Naive thymus-derived CD4-positive, alpha-beta T cell (primary cell): ENCODE measurements at regions not wholly inside any gene's neighbourhood (a gene's known extent, or its start where the extent isn't known, plus 50 kb on each side); places are given as distances from the start of the nearest gene placed in this dataset.

Experiments
- ATAC-seq: fragments of 150-1000 bp; cut with Tn5 transposase; 2 replicates; pipeline ENCODE4 v1.10.0; 2021; ENCODE audit warnings: mild to moderate bottlenecking, moderate library complexity
- CTCF ChIA-PET: fragments of 350-600 bp; sonication (Branson Sonifier 250); formaldehyde crosslinking; loops from one replicate; lab custom pipeline; 2021; ENCODE audit warnings: antibody characterized with exemption; lab: Charles Lee
- POLR2A ChIA-PET: fragments of 350-600 bp; sonication (Branson Sonifier 250); formaldehyde crosslinking; loops from one replicate; lab custom pipeline; 2021; ENCODE audit warnings: antibody characterized with exemption, inconsistent platforms; lab: Charles Lee
- DNase-seq, 9 donors: peaks; one replicate each; pipeline versions ENCODE4 v3.0.0 to v3.0.0-alpha.2; 2020 to 2022; ENCODE audit warnings: mixed read lengths in 1 of 9
- H3K27ac ChIP-seq: one replicate; pipeline ENCODE4 v1.7.0; 2013; ENCODE audit warnings: mild to moderate bottlenecking, low read depth, low read length, moderate library complexity
- H3K27me3 ChIP-seq, 2 donors: one replicate each; pipeline ENCODE4 v1.7.0; 2013; ENCODE audit warnings: low read length in 2 of 2, mild to moderate bottlenecking in 2 of 2, moderate library complexity in 2 of 2; ENCODE audit not compliant: control insufficient read depth in 2 of 2, insufficient read depth in 2 of 2
- H3K36me3 ChIP-seq, 3 experiments: 1 replicate in 2 of 3; 2 replicates in 1 of 3; pipeline ENCODE4 v1.7.0; 2013; ENCODE audit warnings: low read length in 3 of 3, mild to moderate bottlenecking in 3 of 3, moderate library complexity in 1 of 3; ENCODE audit not compliant: insufficient read depth in 3 of 3, control insufficient read depth in 2 of 3
- H3K4me1 ChIP-seq, 2 donors: one replicate each; pipeline ENCODE4 v1.7.0; 2013; ENCODE audit warnings: low read length in 2 of 2, mild to moderate bottlenecking in 2 of 2, moderate library complexity in 1 of 2; ENCODE audit not compliant: control insufficient read depth in 2 of 2, insufficient read depth in 2 of 2
- H3K4me3 ChIP-seq: 2 replicates; pipeline ENCODE4 v1.7.0; 2013; ENCODE audit warnings: mild to moderate bottlenecking, low read length
- H3K9me3 ChIP-seq, 3 experiments: 1 replicate in 2 of 3; 2 replicates in 1 of 3; pipeline ENCODE4 v1.7.0; 2013; ENCODE audit warnings: low read length in 3 of 3; ENCODE audit not compliant: control insufficient read depth in 2 of 3
- H3K27ac Mint-ChIP-seq, 9 donors: one replicate each; pipeline ENCODE4 v1.8.0; 2020 to 2022; ENCODE audit warnings: mixed read lengths in 9 of 9, mild to moderate bottlenecking in 8 of 9, moderate library complexity in 5 of 9, inconsistent platforms in 2 of 9
- H3K27me3 Mint-ChIP-seq, 5 donors: one replicate each; pipeline ENCODE4 v1.8.0; 2021 to 2022; ENCODE audit warnings: mixed read lengths in 5 of 5, mild to moderate bottlenecking in 1 of 5
- H3K36me3 Mint-ChIP-seq, 5 donors: one replicate each; pipeline ENCODE4 v1.8.0; 2020 to 2022; ENCODE audit warnings: mixed read lengths in 5 of 5, mild to moderate bottlenecking in 3 of 5, inconsistent platforms in 1 of 5
- H3K4me1 Mint-ChIP-seq, 7 donors: one replicate each; pipeline ENCODE4 v1.8.0; 2020 to 2022; ENCODE audit warnings: mixed read lengths in 7 of 7, mild to moderate bottlenecking in 3 of 7, inconsistent platforms in 1 of 7
- H3K4me3 Mint-ChIP-seq, 10 donors: one replicate each; pipeline ENCODE4 v1.8.0; 2020 to 2022; ENCODE audit warnings: mild to moderate bottlenecking in 10 of 10, mixed read lengths in 10 of 10, moderate library complexity in 6 of 10, inconsistent platforms in 2 of 10
- H3K9me3 Mint-ChIP-seq, 11 donors: one replicate each; pipeline ENCODE4 v1.8.0; 2020 to 2022; ENCODE audit warnings: mixed read lengths in 11 of 11, mild to moderate bottlenecking in 4 of 11, inconsistent platforms in 1 of 11, moderate library complexity in 1 of 11
- intact Hi-C, 2 donors: fragments of 100-400 bp; cut with micrococcal nuclease; formaldehyde crosslinking; loops; one replicate each; pipeline ENCODE4 v1.15.1; 2023

GRCh38 chr12:19829100-19829853 is 390.0 kb downstream of the AEBP2 start:
- no peak overlapping the region for H3K4me3 ChIP-seq
- ATAC-seq: no peak
- H3K9me3 ChIP-seq: peaks cover 0 to 17% (median 0%) of the 10 kb centered on the region in 3 experiments
- Mint-ChIP-seq H3K9me3 (peaks cover 0 to 21% (median 13%) of the 10 kb centered on the region in 11 donors), H3K36me3 (no peaks in the 10 kb centered on the region), H3K4me3 (no peak overlapping the region), H3K27ac (no peak overlapping the region), H3K27me3 (no peaks in the 10 kb centered on the region), H3K4me1 (peaks cover 0 to 4% (median 0%) of the 10 kb centered on the region in 7 donors)
- CTCF ChIA-PET: no interaction called here
- POLR2A ChIA-PET: no interaction called here
- DNase-seq: no peak
- H3K27ac ChIP-seq: no peak overlapping the region
- no peaks in the 10 kb centered on the region for H3K4me1 ChIP-seq
- H3K27me3 ChIP-seq: no peaks in the 10 kb centered on the region
- H3K36me3 ChIP-seq: no peaks in the 10 kb centered on the region
- intact Hi-C loops: no loop called here

- CTCF ChIA-PET: no interaction called here
- no peak overlapping the region for H3K4me3 Mint-ChIP-seq
Observed at GRCh38 chr12:19830446-19830845, 391.2 kb downstream of the AEBP2 start.

GRCh38 chr12:19833775-19834501 is 394.6 kb downstream of the AEBP2 start:
- intact Hi-C loops: no loop called here
- POLR2A ChIA-PET: no interaction called here
- DNase-seq (no peak), ATAC-seq (no peak)
- H3K4me1 ChIP-seq: no peaks in the 10 kb centered on the region
- CTCF ChIA-PET: no interaction called here
- Mint-ChIP-seq H3K36me3 (peaks cover 0 to 3% (median 0%) of the 10 kb centered on the region in 5 donors), H3K27ac (no peak overlapping the region), H3K4me3 (no peak overlapping the region), H3K27me3 (peaks cover 0 to 3% (median 0%) of the 10 kb centered on the region in 5 donors), H3K9me3 (peaks cover 0 to 7% (median 4%) of the 10 kb centered on the region in 11 donors), H3K4me1 (peaks cover 0 to 4% (median 0%) of the 10 kb centered on the region in 7 donors)
- no peaks in the 10 kb centered on the region for H3K36me3 ChIP-seq
- no peak overlapping the region for H3K4me3 ChIP-seq
- no peak overlapping the region for H3K27ac ChIP-seq
- no peaks in the 10 kb centered on the region for H3K27me3 ChIP-seq
- no peaks in the 10 kb centered on the region for H3K9me3 ChIP-seq

More at GRCh38 chr12:19830446-19830845, 391.2 kb downstream of the AEBP2 start:
- Histone ChIP-seq H3K4me3 (no peak overlapping the region), H3K27ac (no peak overlapping the region), H3K4me1 (no peaks in the 10 kb centered on the region), H3K9me3 (peaks cover 0 to 17% (median 0%) of the 10 kb centered on the region in 3 experiments), H3K27me3 (no peaks in the 10 kb centered on the region), H3K36me3 (no peaks in the 10 kb centered on the region)
- Mint-ChIP-seq H3K27me3 (no peaks in the 10 kb centered on the region), H3K27ac (no peak overlapping the region), H3K36me3 (no peaks in the 10 kb centered on the region), H3K4me1 (peaks cover 0 to 4% (median 0%) of the 10 kb centered on the region in 7 donors), H3K9me3 (peaks cover 0 to 15% (median 9%) of the 10 kb centered on the region in 11 donors)
- POLR2A ChIA-PET: no interaction called here
- intact Hi-C loops: no loop called here
- ATAC-seq (no peak), DNase-seq (no peak)

- Mint-ChIP-seq H3K27ac (no peak overlapping the region), H3K4me3 (no peak overlapping the region), H3K9me3 (peaks cover 0 to 6% (median 4%) of the 10 kb centered on the region in 11 donors), H3K36me3 (peaks cover 0 to 3% (median 0%) of the 10 kb centered on the region in 5 donors), H3K4me1 (peaks cover 0 to 4% (median 0%) of the 10 kb centered on the region in 7 donors), H3K27me3 (peaks cover 0 to 3% (median 0%) of the 10 kb centered on the region in 5 donors)
- Histone ChIP-seq H3K4me3 (no peak overlapping the region), H3K4me1 (no peaks in the 10 kb centered on the region), H3K27me3 (no peaks in the 10 kb centered on the region), H3K9me3 (no peaks in the 10 kb centered on the region), H3K27ac (no peak overlapping the region), H3K36me3 (no peaks in the 10 kb centered on the region)
- ChIA-PET POLR2A (no interaction called here), CTCF (no interaction called here)
- intact Hi-C loops: no loop called here
- DNase-seq (no peak), ATAC-seq (no peak)
Observed at GRCh38 chr12:19834592-19834991, 395.3 kb downstream of the AEBP2 start.

GRCh38 chr12:19836056-19836455 is 396.8 kb downstream of the AEBP2 start:
- no peak overlapping the region for H3K4me3 Mint-ChIP-seq
- Histone ChIP-seq H3K27me3 (no peaks in the 10 kb centered on the region), H3K36me3 (no peaks in the 10 kb centered on the region), H3K4me3 (no peak overlapping the region), H3K4me1 (no peaks in the 10 kb centered on the region), H3K9me3 (no peaks in the 10 kb centered on the region), H3K27ac (no peak overlapping the region)
- no peak overlapping the region for H3K27ac Mint-ChIP-seq
- intact Hi-C loops: no loop called here
- H3K27me3 Mint-ChIP-seq: peaks cover 0 to 3% (median 0%) of the 10 kb centered on the region in 5 donors
- POLR2A ChIA-PET: no interaction called here
- CTCF ChIA-PET: no interaction called here
- peaks cover 0 to 4% (median 0%) of the 10 kb centered on the region in 7 donors for H3K4me1 Mint-ChIP-seq
- ATAC-seq: no peak
- DNase-seq: no peak
- H3K36me3 Mint-ChIP-seq: peaks cover 0 to 3% (median 0%) of the 10 kb centered on the region in 5 donors
- H3K9me3 Mint-ChIP-seq: peaks cover 0 to 6% (median 3%) of the 10 kb centered on the region in 11 donors

GRCh38 chr12:19836456-19836855 is 397.2 kb downstream of the AEBP2 start:
- no peak overlapping the region for H3K27ac Mint-ChIP-seq
- peaks cover 0 to 3% (median 0%) of the 10 kb centered on the region in 5 donors for H3K27me3 Mint-ChIP-seq
- H3K4me1 Mint-ChIP-seq: peaks cover 0 to 4% (median 0%) of the 10 kb centered on the region in 7 donors
- Histone ChIP-seq H3K4me1 (no peaks in the 10 kb centered on the region), H3K9me3 (no peaks in the 10 kb centered on the region), H3K27me3 (no peaks in the 10 kb centered on the region), H3K4me3 (no peak overlapping the region), H3K27ac (no peak overlapping the region), H3K36me3 (no peaks in the 10 kb centered on the region)
- H3K36me3 Mint-ChIP-seq: peaks cover 0 to 3% (median 0%) of the 10 kb centered on the region in 5 donors
- ChIA-PET POLR2A (no interaction called here), CTCF (no interaction called here)
- no peak overlapping the region for H3K4me3 Mint-ChIP-seq
- peaks cover 0 to 6% (median 3%) of the 10 kb centered on the region in 11 donors for H3K9me3 Mint-ChIP-seq
- intact Hi-C loops: no loop called here
- no peak for DNase-seq
- ATAC-seq: no peak
